ENCODE measurements at regions not wholly inside any gene's neighbourhood (a gene's known extent, or its start where the extent isn't known, plus 50 kb on each side); places are given as distances from the start of the nearest gene placed in this dataset.

DNA sequence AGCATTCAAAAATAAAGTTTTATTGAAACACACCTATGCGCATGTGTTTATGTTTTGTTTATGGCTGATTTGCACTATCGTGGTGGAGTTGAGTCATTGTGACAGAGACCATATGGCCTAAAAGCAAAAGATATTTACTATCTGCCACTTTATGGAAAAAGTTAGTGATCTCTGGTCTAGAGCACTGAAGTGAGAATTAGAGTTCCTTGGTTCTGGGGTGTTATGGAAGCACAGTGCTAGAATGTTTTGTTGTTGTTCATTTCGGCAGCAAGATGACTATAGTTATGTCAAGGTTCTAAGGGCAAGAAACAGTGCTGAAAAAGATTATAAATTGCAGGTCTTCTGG is 416.5 kb downstream of the SLC4A3 start:
- TF ChIP-seq, protein P1, sequence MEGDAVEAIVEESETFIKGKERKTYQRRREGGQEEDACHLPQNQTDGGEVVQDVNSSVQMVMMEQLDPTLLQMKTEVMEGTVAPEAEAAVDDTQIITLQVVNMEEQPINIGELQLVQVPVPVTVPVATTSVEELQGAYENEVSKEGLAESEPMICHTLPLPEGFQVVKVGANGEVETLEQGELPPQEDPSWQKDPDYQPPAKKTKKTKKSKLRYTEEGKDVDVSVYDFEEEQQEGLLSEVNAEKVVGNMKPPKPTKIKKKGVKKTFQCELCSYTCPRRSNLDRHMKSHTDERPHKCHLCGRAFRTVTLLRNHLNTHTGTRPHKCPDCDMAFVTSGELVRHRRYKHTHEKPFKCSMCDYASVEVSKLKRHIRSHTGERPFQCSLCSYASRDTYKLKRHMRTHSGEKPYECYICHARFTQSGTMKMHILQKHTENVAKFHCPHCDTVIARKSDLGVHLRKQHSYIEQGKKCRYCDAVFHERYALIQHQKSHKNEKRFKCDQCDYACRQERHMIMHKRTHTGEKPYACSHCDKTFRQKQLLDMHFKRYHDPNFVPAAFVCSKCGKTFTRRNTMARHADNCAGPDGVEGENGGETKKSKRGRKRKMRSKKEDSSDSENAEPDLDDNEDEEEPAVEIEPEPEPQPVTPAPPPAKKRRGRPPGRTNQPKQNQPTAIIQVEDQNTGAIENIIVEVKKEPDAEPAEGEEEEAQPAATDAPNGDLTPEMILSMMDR (IDR thresholded peaks at IDR 0.05) = no peak
- no peak for TF ChIP-seq POLR2AphosphoS5 (IDR thresholded peaks at IDR 0.05)

Data from transverse colon (tissue), 4 donors.